ENCODE measurements at regions not wholly inside any gene's neighbourhood (a gene's known extent, or its start where the extent isn't known, plus 50 kb on each side); places are given as distances from the start of the nearest gene placed in this dataset.

DNA sequence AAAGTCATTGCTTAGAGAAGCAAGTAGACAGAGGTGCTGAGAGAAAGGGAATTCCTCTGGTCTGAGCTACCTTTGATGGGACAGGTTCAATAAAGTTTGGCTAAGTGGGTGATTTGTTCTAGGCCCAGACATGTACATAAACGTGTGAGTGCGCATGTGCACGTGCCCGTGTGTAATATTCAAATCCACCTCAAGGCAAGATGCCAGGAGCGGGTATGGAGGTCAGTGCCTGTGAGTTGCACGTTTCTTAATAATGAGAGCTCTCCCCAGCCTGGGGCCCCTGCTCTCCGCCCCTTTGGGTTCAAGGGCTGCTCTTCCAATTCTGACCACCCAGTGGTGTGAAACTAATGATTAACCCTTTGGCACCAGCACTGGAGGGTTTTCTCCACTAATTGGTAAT, 53.8 kb upstream of the LMO4 start (continued):
- TF ChIP-seq, protein P1, sequence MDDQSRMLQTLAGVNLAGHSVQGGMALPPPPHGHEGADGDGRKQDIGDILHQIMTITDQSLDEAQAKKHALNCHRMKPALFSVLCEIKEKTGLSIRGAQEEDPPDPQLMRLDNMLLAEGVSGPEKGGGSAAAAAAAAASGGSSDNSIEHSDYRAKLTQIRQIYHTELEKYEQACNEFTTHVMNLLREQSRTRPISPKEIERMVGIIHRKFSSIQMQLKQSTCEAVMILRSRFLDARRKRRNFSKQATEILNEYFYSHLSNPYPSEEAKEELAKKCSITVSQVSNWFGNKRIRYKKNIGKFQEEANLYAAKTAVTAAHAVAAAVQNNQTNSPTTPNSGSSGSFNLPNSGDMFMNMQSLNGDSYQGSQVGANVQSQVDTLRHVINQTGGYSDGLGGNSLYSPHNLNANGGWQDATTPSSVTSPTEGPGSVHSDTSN (IDR thresholded peaks at IDR 0.05): no peak
- TF ChIP-seq, protein P2, sequence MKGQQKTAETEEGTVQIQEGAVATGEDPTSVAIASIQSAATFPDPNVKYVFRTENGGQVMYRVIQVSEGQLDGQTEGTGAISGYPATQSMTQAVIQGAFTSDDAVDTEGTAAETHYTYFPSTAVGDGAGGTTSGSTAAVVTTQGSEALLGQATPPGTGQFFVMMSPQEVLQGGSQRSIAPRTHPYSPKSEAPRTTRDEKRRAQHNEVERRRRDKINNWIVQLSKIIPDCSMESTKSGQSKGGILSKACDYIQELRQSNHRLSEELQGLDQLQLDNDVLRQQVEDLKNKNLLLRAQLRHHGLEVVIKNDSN (IDR thresholded peaks at IDR 0.05; ENCODE audit: borderline replicate concordance, low read depth): no peak
- TF ChIP-seq RCOR1 (IDR thresholded peaks at IDR 0.05; ENCODE audit: low read length) (no peak), YY1 (IDR thresholded peaks at IDR 0.05; ENCODE audit: low read depth) (no peak), FOXJ3 (CRISPR knock-in tag; IDR thresholded peaks at IDR 0.05) (no peak)

DNA sequence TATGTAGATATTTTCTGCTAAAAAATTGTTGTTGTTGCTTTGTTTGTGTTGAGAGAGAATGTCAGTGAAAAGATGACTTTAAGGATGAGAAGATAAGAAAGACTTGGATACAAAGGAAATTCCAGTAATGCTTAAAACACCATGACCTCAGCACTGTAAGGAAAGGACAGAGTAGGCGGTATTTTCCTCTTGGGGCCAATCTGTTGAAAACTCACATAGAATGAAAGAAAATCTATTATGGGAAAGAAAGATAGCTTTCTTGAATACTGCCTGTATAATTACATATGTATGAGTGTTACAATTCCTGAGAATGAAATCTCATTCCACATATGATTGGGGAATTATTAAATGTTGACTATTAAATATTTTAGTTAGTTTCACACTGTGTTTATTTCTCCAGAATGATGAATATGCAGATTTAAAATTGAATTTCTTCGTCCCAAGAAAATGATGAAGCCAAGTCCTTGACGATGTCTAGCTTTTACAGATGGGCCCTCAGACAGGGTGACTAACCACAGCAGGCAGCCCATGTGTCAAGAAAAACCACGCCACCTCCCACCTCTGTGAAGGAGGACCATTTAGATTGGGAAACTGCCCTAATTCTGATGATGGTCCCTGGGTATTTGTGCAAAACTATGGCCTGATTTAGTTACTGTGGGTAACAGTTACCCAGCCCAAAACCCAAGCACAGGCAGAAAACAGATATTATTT, 49.7 kb upstream of the LMO4 start:
- no peak for TF ChIP-seq GABPA (IDR thresholded peaks at IDR 0.05; ENCODE audit: low read depth)
- no peak for TF ChIP-seq RAD21 (IDR thresholded peaks at IDR 0.05; ENCODE audit: low read length)
- TF ChIP-seq NRF1 (IDR thresholded peaks at IDR 0.05; ENCODE audit: low read depth, low read length): no peak
- no peak for TF ChIP-seq FOXM1 (IDR thresholded peaks at IDR 0.05; ENCODE audit: low read depth)
- TF ChIP-seq CHD2 (IDR thresholded peaks at IDR 0.05; ENCODE audit: low read length, partially characterized antibody): no peak
- TF ChIP-seq EZH2phosphoT487 (IDR thresholded peaks at IDR 0.05; ENCODE audit: borderline replicate concordance, low read depth): no peak
- TF ChIP-seq, protein P3, sequence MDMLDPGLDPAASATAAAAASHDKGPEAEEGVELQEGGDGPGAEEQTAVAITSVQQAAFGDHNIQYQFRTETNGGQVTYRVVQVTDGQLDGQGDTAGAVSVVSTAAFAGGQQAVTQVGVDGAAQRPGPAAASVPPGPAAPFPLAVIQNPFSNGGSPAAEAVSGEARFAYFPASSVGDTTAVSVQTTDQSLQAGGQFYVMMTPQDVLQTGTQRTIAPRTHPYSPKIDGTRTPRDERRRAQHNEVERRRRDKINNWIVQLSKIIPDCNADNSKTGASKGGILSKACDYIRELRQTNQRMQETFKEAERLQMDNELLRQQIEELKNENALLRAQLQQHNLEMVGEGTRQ (IDR thresholded peaks at IDR 0.05; ENCODE audit: borderline replicate concordance, low read depth, low read length): no peak
- no peak for TF ChIP-seq FOSL2 (IDR thresholded peaks at IDR 0.05; ENCODE audit: borderline replicate concordance, low read depth)
- no peak for TF ChIP-seq MEF2A (IDR thresholded peaks at IDR 0.05; ENCODE audit: borderline replicate concordance, low read depth)
- TF ChIP-seq POLR2AphosphoS5 (IDR thresholded peaks at IDR 0.05; ENCODE audit: low read depth, low read length): no peak
- TF ChIP-seq FOXJ3 (CRISPR knock-in tag; IDR thresholded peaks at IDR 0.05): no peak
- no peak for TF ChIP-seq MXI1 (IDR thresholded peaks at IDR 0.05; ENCODE audit: low read depth, low read length)
- TF ChIP-seq ELF1 (IDR thresholded peaks at IDR 0.05): no peak
- TF ChIP-seq, protein P4, sequence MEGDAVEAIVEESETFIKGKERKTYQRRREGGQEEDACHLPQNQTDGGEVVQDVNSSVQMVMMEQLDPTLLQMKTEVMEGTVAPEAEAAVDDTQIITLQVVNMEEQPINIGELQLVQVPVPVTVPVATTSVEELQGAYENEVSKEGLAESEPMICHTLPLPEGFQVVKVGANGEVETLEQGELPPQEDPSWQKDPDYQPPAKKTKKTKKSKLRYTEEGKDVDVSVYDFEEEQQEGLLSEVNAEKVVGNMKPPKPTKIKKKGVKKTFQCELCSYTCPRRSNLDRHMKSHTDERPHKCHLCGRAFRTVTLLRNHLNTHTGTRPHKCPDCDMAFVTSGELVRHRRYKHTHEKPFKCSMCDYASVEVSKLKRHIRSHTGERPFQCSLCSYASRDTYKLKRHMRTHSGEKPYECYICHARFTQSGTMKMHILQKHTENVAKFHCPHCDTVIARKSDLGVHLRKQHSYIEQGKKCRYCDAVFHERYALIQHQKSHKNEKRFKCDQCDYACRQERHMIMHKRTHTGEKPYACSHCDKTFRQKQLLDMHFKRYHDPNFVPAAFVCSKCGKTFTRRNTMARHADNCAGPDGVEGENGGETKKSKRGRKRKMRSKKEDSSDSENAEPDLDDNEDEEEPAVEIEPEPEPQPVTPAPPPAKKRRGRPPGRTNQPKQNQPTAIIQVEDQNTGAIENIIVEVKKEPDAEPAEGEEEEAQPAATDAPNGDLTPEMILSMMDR (IDR thresholded peaks at IDR 0.05): no peak
- TF ChIP-seq RFX5 (IDR thresholded peaks at IDR 0.05; ENCODE audit: low read length): no peak
- TF ChIP-seq, protein P5, sequence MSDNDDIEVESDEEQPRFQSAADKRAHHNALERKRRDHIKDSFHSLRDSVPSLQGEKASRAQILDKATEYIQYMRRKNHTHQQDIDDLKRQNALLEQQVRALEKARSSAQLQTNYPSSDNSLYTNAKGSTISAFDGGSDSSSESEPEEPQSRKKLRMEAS (IDR thresholded peaks at IDR 0.05; ENCODE audit: low read depth): no peak
- no peak for TF ChIP-seq RXRA (IDR thresholded peaks at IDR 0.05; ENCODE audit: borderline replicate concordance, low read depth)
- Histone ChIP-seq H3K4me2 (no peak overlapping the region), H3K79me2 (ENCODE audit: insufficient read depth) (no peaks in the 10 kb centered on the region), H3K36me3 (replicated peaks in 1 of 2; ENCODE audit: control insufficient read depth in 1 of 2, insufficient read depth in 2 of 2, low read length in 1 of 2) (no peaks in the 10 kb centered on the region), H3K9ac (no peak overlapping the region), H3F3A (replicated peaks; ENCODE audit: insufficient read depth) (no peaks in the 10 kb centered on the region), H3K27ac (ENCODE audit: low read depth in 2 of 2, low read length in 1 of 2) (no peak overlapping the region), H3K9me2 (no peaks in the 10 kb centered on the region), H3K4me3 (ENCODE audit: low read depth in 2 of 2, low read length in 1 of 2) (no peak overlapping the region), H3K27me3 (ENCODE audit: insufficient read depth) (no peaks in the 10 kb centered on the region), H3K4me1 (ENCODE audit: control insufficient read depth in 1 of 2, insufficient read depth in 2 of 2, low read depth in 1 of 2, low read length in 1 of 2) (no peaks in the 10 kb centered on the region; a peak in 1 of 4 replicates), H4K20me1 (ENCODE audit: insufficient read depth) (no peaks in the 10 kb centered on the region), H2AFZ (ENCODE audit: low read depth) (no peak overlapping the region), H3K9me3 (no peaks in the 10 kb centered on the region)
- WGBS (ENCODE audit: low lambda C conversion rate): 80% methylated on average over 4 of the region's 4 CpGs
- no peak for DNase-seq
- ChIA-PET CTCF (interaction anchor here (1.2 to 2.2 kb wide), 3 partner anchors 14 to 686 kb away, joined by 3 to 10 read pairs (median 7); no protein-coding TSS in a partner anchor), POLR2A (no interaction called here)

Data from SK-N-SH (cell line).